ENCODE measurements at regions not wholly inside any gene's neighbourhood (a gene's known extent, or its start where the extent isn't known, plus 50 kb on each side); places are given as distances from the start of the nearest gene placed in this dataset.

- Histone ChIP-seq H3K27me3 (replicated peaks; ENCODE audit: control insufficient read depth, insufficient read depth, low read length) (no peaks in the 10 kb centered on the region), H3K4me3 (ENCODE audit: low read depth, low read length) (no peak overlapping the region), H3K36me3 (ENCODE audit: control insufficient read depth, insufficient read depth, low read length) (no peaks in the 10 kb centered on the region), H3K4me1 (no peaks in the 10 kb centered on the region), H3K9me3 (no peaks in the 10 kb centered on the region)
- Mint-ChIP-seq H3K36me3 (ENCODE audit: insufficient read depth, unreplicated experiment) (no peaks in the 10 kb centered on the region), H3K9me3 (ENCODE audit: unreplicated experiment) (peaks cover 9% of the 10 kb centered on the region), H3K4me3 (ENCODE audit: unreplicated experiment) (no peak overlapping the region), H3K27me3 (ENCODE audit: insufficient read depth, unreplicated experiment) (peaks cover 9% of the 10 kb centered on the region), H3K27ac (ENCODE audit: unreplicated experiment) (no peak overlapping the region), H3K4me1 (ENCODE audit: low read depth, unreplicated experiment) (no peaks in the 10 kb centered on the region)
- intact Hi-C loops (cut with micrococcal nuclease; ENCODE audit: unreplicated experiment): no loop called here
- no TSS peak for BruUV-seq (replicated peaks)
- no peak for TF ChIP-seq CTCF (IDR thresholded peaks at IDR 0.05; ENCODE audit: insufficient read depth in 1 of 2, low read depth in 1 of 2, low read length in 1 of 2, severe bottlenecking in 1 of 2, unreplicated experiment in 1 of 2)
- DNase-seq: no peak
- CTCF ChIA-PET: no interaction called here
- POLR2A ChIA-PET: no interaction called here
These were observed 282.2 kb downstream of the MAN2A1 start for GRCh38 chr5:109971968-109972367.

GRCh38 chr5:109981979-109982378 is 292.3 kb downstream of the MAN2A1 start:
- H3K27me3 Mint-ChIP-seq (ENCODE audit: insufficient read depth, unreplicated experiment): no peaks in the 10 kb centered on the region
- no peak for TF ChIP-seq CTCF (IDR thresholded peaks at IDR 0.05; ENCODE audit: insufficient read depth in 1 of 2, low read depth in 1 of 2, low read length in 1 of 2, severe bottlenecking in 1 of 2, unreplicated experiment in 1 of 2)
- peaks cover 9% of the 10 kb centered on the region for H3K9me3 Mint-ChIP-seq (ENCODE audit: unreplicated experiment)
- intact Hi-C loops (cut with micrococcal nuclease; ENCODE audit: unreplicated experiment): no loop called here
- Histone ChIP-seq H3K36me3 (ENCODE audit: control insufficient read depth, insufficient read depth, low read length) (no peaks in the 10 kb centered on the region), H3K9me3 (no peaks in the 10 kb centered on the region), H3K4me1 (peaks cover 29% of the 10 kb centered on the region), H3K27me3 (replicated peaks; ENCODE audit: control insufficient read depth, insufficient read depth, low read length) (no peaks in the 10 kb centered on the region), H3K4me3 (ENCODE audit: low read depth, low read length) (no peak overlapping the region)
- ChIA-PET POLR2A (no interaction called here), CTCF (no interaction called here)
- no peak for DNase-seq
- BruUV-seq (replicated peaks): no TSS peak
- no peak overlapping the region for H3K27ac Mint-ChIP-seq (ENCODE audit: unreplicated experiment)
- no peak overlapping the region for H3K4me3 Mint-ChIP-seq (ENCODE audit: unreplicated experiment)
- peaks cover 14% of the 10 kb centered on the region for H3K4me1 Mint-ChIP-seq (ENCODE audit: low read depth, unreplicated experiment)
- no peaks in the 10 kb centered on the region for H3K36me3 Mint-ChIP-seq (ENCODE audit: insufficient read depth, unreplicated experiment)

GRCh38 chr5:109982966-109983534 is 293.3 kb downstream of the MAN2A1 start:
- peaks cover 36% of the 10 kb centered on the region for H3K4me1 ChIP-seq
- ChIA-PET POLR2A (no interaction called here), CTCF (no interaction called here)
- peaks cover 19% of the 10 kb centered on the region for H3K4me1 Mint-ChIP-seq (ENCODE audit: low read depth, unreplicated experiment)
- no peaks in the 10 kb centered on the region for H3K36me3 ChIP-seq (ENCODE audit: control insufficient read depth, insufficient read depth, low read length)
- H3K27me3 ChIP-seq (replicated peaks; ENCODE audit: control insufficient read depth, insufficient read depth, low read length): no peaks in the 10 kb centered on the region
- H3K9me3 Mint-ChIP-seq (ENCODE audit: unreplicated experiment): peaks cover 9% of the 10 kb centered on the region
- no peak overlapping the region for H3K27ac Mint-ChIP-seq (ENCODE audit: unreplicated experiment)
- no peak overlapping the region for H3K4me3 Mint-ChIP-seq (ENCODE audit: unreplicated experiment)
- no TSS peak for BruUV-seq (replicated peaks)
- H3K9me3 ChIP-seq: 0 out of 2 replicates have a peak, but pooled peaks cover under 1% of the 10 kb centered on the region
- intact Hi-C loops (cut with micrococcal nuclease; ENCODE audit: unreplicated experiment): no loop called here
- DNase-seq: no peak
- no peaks in the 10 kb centered on the region for H3K27me3 Mint-ChIP-seq (ENCODE audit: insufficient read depth, unreplicated experiment)
- no peak for TF ChIP-seq CTCF (IDR thresholded peaks at IDR 0.05; ENCODE audit: insufficient read depth in 1 of 2, low read depth in 1 of 2, low read length in 1 of 2, severe bottlenecking in 1 of 2, unreplicated experiment in 1 of 2)
- no peak overlapping the region for H3K4me3 ChIP-seq (ENCODE audit: low read depth, low read length)
- H3K36me3 Mint-ChIP-seq (ENCODE audit: insufficient read depth, unreplicated experiment): no peaks in the 10 kb centered on the region
